Gastroesophageal sphincter (tissue), 4 donors: ENCODE measurements at regions not wholly inside any gene's neighbourhood (a gene's known extent, or its start where the extent isn't known, plus 50 kb on each side); places are given as distances from the start of the nearest gene placed in this dataset.

Experiments used
- ATAC-seq: fragments of 150-250 bp; one replicate; pipeline ENCODE4 v1.9.1; 2016; ENCODE audit warnings: mild to moderate bottlenecking, moderate library complexity
- H3K27ac ChIP-seq, 4 donors: fragments of 200-600 bp; sonication (generic) in 3 of 4; 1 replicate in 3 of 4; 2 replicates in 1 of 4; pipeline ENCODE4 v1.5.1; 2016 to 2019
- H3K27me3 ChIP-seq: fragments of 200-600 bp; sonication (generic); one replicate; pipeline ENCODE4 v1.5.1; 2019
- H3K36me3 ChIP-seq, 2 donors: fragments of 200-600 bp; sonication (generic); one replicate each; pipeline ENCODE4 v1.5.1; 2019; ENCODE audit warnings: control low read depth in 1 of 2
- H3K4me1 ChIP-seq, 3 donors: fragments of 200-600 bp; sonication (generic); 1 replicate in 2 of 3; 2 replicates in 1 of 3; pipeline ENCODE4 v1.5.1; 2016 to 2019; ENCODE audit warnings: control low read depth in 2 of 3
- H3K4me3 ChIP-seq, 2 donors: fragments of 200-600 bp; sonication (generic); one replicate each; pipeline ENCODE4 v1.5.1; 2019; ENCODE audit warnings: mild to moderate bottlenecking in 1 of 2, moderate library complexity in 1 of 2
- H3K9me3 ChIP-seq, 3 donors: fragments of 200-600 bp; sonication (generic); one replicate each; pipeline ENCODE4 v1.5.1; 2017 to 2019; ENCODE audit warnings: control low read depth in 2 of 3
- CTCF ChIP-seq, 4 experiments: fragments of 200-600 bp in 2 of 4; fragments of 450-650 bp in 2 of 4; sonication (generic) in 1 of 4; IDR thresholded peaks; one replicate each; pipeline ENCODE4 v1.5.1; 2017 to 2019; ENCODE audit warnings: antibody characterized with exemption in 4 of 4, mild to moderate bottlenecking in 2 of 4, moderate library complexity in 2 of 4
- EP300 ChIP-seq: sonication (generic); formaldehyde crosslinking; IDR thresholded peaks from one replicate; pipeline ENCODE4 v1.6.1; 2017; ENCODE audit warnings: antibody characterized with exemption, mild to moderate bottlenecking
- POLR2A ChIP-seq, 2 donors: fragments of 450-650 bp; IDR thresholded peaks; one replicate each; pipeline ENCODE4 v1.6.1; 2017; ENCODE audit warnings: antibody characterized with exemption in 2 of 2, mild to moderate bottlenecking in 2 of 2, moderate library complexity in 1 of 2
- POLR2AphosphoS5 ChIP-seq: sonication (generic); formaldehyde crosslinking; IDR thresholded peaks from one replicate; pipeline ENCODE4 v1.6.1; 2017; ENCODE audit warnings: antibody characterized with exemption
- WGBS, 2 donors: methylation state at CpG; one replicate each; pipeline ENCODE4 v1.1.5; 2018; ENCODE audit warnings: low coverage in 1 of 2; 5-methylcytosine and 5-hydroxymethylcytosine counted together

DNA sequence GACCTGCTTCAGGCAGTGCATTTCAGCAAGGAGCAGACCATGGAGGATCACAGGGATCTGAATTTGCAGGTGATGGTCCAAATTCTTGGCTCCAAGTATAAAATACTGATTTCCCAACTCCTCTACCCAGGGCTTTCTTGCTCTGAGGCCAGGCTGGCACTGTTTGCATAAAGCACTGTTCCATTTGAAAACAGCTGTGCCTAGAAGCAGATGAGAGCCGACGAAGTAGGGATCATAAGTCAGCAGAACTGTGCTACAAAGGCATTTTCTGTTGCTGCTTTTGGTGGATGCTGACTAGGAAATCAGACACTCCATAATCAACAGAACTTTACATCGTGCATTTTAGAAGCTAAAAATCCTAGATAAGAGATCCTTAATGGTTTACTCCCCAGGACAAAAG lies 126.4 kb downstream of the MAT2B start:
- H3K4me3 ChIP-seq, result no peak overlapping the region
- peaks cover 0 to 3% (median 0%) of the 10 kb centered on the region in 3 donors for H3K9me3 ChIP-seq
- ATAC-seq, result no peak
- no peaks in the 10 kb centered on the region for H3K4me1 ChIP-seq
- H3K27me3 ChIP-seq, result peaks cover 5% of the 10 kb centered on the region
- TF ChIP-seq CTCF (IDR thresholded peaks at IDR 0.05) (no peak), POLR2AphosphoS5 (no peak), POLR2A (IDR thresholded peaks at IDR 0.05) (no peak)
- WGBS, 2 donors, result 15 to 19% methylated on average over 1 to 3 of the region's 3 CpGs
- no peaks in the 10 kb centered on the region for H3K36me3 ChIP-seq
- no peak overlapping the region for H3K27ac ChIP-seq

GRCh38 chr5:163633926-163634460 lies 128.6 kb downstream of the MAT2B start:
- 70 to 82% methylated on average over 2 of the region's 3 CpGs for WGBS, 2 donors
- no peaks in the 10 kb centered on the region for H3K4me1 ChIP-seq
- H3K9me3 ChIP-seq, result peaks cover 0 to 3% (median 0%) of the 10 kb centered on the region in 3 donors
- H3K36me3 ChIP-seq, result no peaks in the 10 kb centered on the region
- no peak for ATAC-seq
- no peak overlapping the region for H3K27ac ChIP-seq
- peaks cover 5% of the 10 kb centered on the region for H3K27me3 ChIP-seq
- no peak for TF ChIP-seq CTCF (IDR thresholded peaks at IDR 0.05)
- no peak for TF ChIP-seq POLR2AphosphoS5
- TF ChIP-seq POLR2A (IDR thresholded peaks at IDR 0.05), result no peak
- no peak for TF ChIP-seq EP300
- H3K4me3 ChIP-seq, result no peak overlapping the region

DNA sequence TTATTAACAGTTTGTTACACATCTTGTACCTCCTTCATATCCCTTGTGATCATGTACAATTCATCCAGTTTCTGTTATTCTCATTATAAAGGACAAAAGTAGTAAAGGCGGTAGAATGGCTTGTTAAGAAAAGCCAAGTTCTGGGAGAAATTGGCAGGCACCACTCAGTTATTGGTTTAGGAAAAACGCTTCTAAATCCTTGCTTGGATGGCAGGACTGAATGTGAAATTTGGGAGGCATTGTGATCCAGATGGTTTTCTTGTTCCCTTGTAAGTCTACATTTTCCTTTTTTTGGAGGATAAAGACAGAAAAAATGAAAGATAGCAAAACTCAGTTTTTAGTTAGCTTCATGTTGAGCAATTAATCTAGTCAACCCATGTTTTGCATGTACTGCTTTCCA lies 130.2 kb downstream of the MAT2B start:
- Histone ChIP-seq H3K27ac (no peak overlapping the region), H3K27me3 (peaks cover 5% of the 10 kb centered on the region), H3K4me1 (no peaks in the 10 kb centered on the region), H3K36me3 (no peaks in the 10 kb centered on the region), H3K9me3 (no peaks in the 10 kb centered on the region), H3K4me3 (no peak overlapping the region)
- ATAC-seq, result no peak
- TF ChIP-seq CTCF (IDR thresholded peaks at IDR 0.05) (no peak), EP300 (no peak), POLR2AphosphoS5 (no peak), POLR2A (IDR thresholded peaks at IDR 0.05) (no peak)
- 49 to 71% methylated on average over 2 of the region's 2 CpGs for WGBS, 2 donors

DNA sequence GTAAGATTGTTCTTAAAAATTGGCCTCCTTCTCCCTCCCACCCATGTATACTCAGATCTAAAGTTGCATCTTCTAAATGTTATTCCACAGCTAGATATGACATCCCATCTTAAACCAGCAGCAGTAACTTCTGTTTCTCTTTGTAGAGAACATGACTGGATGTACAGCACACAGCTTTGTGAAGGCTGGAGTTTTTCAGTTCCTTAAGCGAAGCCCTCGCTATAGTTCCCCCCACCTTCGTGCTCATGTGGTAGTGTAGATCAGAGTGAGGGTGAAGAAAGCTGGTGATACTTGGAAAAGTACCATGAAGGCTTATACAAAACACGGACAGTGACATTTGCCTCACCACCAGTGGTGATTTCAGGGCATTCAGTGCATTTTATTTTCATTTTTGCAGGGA lies 137.5 kb downstream of the MAT2B start:
- no peaks in the 10 kb centered on the region for H3K36me3 ChIP-seq
- 62 to 100% methylated on average over 1 to 4 of the region's 4 CpGs for WGBS, 2 donors
- TF ChIP-seq EP300, result no peak
- TF ChIP-seq POLR2AphosphoS5, result no peak
- no peak for TF ChIP-seq POLR2A (IDR thresholded peaks at IDR 0.05)
- TF ChIP-seq CTCF (IDR thresholded peaks at IDR 0.05), result no peak
- H3K4me1 ChIP-seq, result no peaks in the 10 kb centered on the region
- no peak overlapping the region for H3K27ac ChIP-seq
- H3K27me3 ChIP-seq, result no peaks in the 10 kb centered on the region
- ATAC-seq, result no peak
- no peaks in the 10 kb centered on the region for H3K9me3 ChIP-seq
- H3K4me3 ChIP-seq, result no peak overlapping the region
